NCI-H2227 (cell line): ENCODE measurements at regions not wholly inside any gene's neighbourhood (a gene's known extent, or its start where the extent isn't known, plus 50 kb on each side); places are given as distances from the start of the nearest gene placed in this dataset.

Source experiments
- DNase-seq: peaks from one replicate; lab custom pipeline; 2025; ENCODE audit not compliant: unreplicated experiment; lab: John Stamatoyannopoulos, UW

DNA sequence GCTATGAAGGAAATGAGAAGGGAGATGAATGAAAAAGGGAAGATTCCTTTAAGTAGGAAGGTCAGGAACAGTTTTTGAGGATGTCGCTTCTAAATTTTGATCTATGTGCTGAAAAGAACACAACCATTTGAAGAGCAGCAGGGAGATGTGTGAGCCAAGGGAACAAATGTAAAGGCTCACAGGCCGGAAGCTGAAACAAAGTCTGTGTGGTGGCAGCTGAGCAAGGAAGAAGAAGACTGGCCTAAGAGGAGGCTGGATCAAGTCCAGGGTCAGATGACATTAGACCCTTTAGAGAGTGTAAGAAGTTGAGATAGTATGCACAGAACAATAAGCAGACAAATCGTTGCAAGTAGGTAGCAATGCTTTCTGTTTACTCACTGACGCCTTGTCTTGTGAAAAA, 1631.4 kb upstream of the TENM4 start:
- no peak for DNase-seq

- no peak for DNase-seq
These were observed 1630.8 kb upstream of the TENM4 start for GRCh38 chr11:81071606-81072005.

DNA sequence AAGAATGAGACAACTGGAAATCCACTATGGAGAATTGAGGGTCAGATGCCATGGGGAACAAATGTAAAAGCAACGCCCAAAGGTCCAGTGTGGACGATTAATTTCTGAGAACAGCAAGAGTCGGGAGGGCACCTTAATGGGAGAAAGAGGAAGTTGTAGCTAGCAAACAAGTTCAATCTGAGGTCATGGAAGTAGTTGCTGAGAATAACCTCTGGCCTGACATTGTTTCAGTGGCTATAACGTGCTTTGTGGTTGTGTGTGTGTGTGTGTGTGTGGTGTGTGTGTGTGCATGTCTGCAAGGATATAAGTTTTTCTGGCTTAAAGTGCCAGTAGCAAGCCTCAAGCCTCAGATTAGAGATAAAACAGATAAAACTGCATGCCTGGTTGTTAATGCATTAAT, 1630.1 kb upstream of the TENM4 start:
- no peak for DNase-seq

DNA sequence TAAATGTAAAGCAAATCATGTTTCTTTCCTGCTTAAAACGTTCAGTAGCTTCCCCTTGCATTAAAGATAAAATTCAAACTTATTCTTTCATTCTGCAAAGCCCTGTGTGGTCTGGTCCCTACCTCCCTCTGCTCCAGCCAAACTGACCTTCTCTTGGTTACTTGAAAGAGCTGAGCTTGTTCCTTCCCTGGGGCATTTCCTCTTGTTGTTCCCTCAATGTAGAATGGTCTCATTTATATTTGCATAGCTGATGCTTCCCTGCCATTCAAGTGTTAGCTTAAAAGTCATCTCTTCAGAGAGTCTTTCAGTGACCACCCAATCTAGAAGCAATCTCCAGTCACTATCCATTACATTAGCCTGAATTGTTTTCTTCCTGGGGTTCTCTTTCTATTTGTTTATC, 1618.5 kb upstream of the TENM4 start:
- DNase-seq = no peak

GRCh38 chr11:81052344-81053158, 1611.7 kb upstream of the TENM4 start:
- DNase-seq = no peak

DNA sequence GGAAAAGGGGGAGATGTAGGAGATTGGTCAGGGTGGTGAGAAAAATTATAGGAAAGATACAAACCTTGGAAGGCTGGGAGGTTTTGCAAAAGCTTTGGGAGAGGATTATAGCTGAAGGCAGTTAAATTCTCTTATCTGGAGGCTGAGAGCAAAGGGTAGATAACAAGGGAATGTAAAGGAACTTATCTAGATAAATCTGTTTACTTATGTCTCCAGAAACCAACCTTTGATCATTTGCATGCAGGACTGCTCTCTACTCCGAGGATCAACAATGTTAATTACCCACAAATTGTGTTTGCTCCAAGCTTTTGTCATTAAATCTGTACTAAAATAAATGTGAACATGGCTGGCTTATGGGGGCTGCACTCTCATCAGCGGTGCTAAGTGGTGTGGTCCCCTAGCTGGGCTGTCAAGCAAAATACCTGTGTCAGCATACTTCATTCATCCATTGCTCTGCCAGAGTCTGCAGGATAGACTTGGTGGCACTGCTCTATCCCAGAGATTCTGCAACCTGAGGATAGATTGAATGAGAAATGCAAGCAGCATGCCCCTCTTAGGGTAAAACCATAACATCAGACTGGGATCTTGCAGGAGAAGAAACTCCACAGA, 1599.2 kb upstream of the TENM4 start:
- DNase-seq = no peak

- DNase-seq = no peak
These were observed 1595.5 kb upstream of the TENM4 start for GRCh38 chr11:81036168-81036870.

DNA sequence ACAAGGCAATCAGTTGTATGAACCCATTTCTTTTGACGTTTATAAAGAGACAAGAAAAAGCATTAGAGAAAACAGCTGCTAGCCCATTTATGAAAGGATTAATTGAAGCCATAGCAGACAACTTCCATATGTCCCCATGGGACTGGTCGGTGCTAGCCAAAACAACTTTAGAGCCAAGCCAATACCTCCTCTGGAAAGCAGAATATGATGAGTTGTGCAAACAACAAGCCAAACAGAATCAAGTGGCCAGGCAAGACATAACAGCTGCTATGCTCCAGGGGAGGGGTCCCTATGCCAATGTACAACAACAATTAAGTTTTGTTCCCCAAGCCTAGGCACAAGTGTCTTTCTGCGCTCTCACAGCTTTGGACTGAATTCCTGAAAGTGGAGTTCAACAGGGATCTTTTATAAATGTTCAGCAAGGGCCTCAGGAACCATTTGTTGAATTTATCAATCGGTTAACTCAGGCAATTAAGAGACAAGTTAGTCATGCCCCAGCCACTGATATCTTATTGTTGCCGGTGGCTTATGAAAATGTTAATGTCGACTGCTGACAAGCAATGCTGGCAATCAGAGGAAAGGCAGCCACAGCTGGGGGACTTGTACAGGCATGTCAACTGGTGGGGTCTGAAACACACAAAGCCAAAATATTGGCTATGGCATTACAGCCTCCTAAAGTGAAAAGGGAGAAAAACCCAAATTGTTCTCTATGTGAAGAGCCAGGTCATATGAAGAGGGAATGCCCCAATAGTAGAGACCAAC, 1593.1 kb upstream of the TENM4 start:
- no peak for DNase-seq

GRCh38 chr11:81032906-81033305, 1592.1 kb upstream of the TENM4 start:
- no peak for DNase-seq

GRCh38 chr11:81030186-81030585, 1589.4 kb upstream of the TENM4 start:
- no peak for DNase-seq

DNA sequence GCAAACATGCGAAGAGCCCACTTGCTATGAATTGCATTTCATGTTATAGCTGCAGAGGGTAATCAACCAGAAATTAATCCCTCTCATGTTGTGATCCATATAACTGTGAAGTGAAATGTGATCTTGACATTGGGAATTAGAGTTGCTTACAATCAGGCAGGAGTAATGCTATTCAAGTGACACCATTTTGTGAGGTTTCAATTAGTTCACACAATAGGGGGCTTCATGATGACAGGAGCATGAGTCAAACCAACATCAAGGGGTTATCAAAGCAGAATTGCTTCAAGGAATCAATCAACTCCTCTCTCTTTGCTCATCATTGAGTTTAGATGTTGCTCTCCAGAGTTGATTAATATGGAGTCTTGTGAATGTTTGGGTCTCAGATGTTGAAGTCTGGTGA, 1585.2 kb upstream of the TENM4 start:
- no peak for DNase-seq

GRCh38 chr11:81022057-81022456, 1581.2 kb upstream of the TENM4 start:
- DNase-seq = no peak

DNA sequence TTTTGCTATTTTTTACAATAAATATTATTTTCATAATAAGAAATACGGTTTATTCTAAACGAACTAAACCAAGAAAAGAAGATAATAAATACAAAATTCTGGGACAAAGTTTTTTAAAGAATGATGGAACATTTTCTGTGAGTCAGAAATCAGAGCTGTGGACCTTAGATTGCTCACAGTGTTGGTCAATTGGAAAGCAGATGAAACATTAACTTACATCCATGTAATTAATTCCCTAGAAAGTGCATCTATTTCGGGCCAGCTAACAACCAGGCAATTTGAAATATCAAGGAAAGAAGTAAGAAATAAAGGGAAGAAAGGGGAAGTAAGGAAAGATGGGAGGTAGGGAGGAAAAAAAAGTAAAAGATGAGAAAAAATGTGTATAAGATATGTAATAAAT, 1569.8 kb upstream of the TENM4 start:
- no peak for DNase-seq

- DNase-seq = no peak
These were observed 1566.2 kb upstream of the TENM4 start for GRCh38 chr11:81007046-81007445.

DNA sequence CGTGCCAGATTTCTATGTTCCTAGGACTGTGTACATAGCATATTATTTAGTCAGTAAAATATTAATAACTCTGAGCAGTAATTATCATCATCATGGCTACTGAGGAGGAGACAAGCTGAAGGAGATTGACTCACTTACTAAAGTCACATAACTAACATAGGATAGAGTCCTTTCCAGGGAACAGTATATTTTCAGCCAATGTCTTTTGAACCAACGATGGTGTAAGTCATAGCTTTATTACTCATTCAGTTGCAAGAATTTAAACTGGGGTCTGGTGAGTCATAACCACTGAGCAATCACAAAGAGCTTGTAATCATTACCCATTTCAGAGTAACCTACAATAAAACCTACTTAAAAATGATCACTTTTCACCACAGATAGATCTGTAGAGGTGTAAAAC, 1564.8 kb upstream of the TENM4 start:
- DNase-seq = no peak

- DNase-seq = no peak
These were observed 1563.7 kb upstream of the TENM4 start for GRCh38 chr11:81004576-81004975.

DNA sequence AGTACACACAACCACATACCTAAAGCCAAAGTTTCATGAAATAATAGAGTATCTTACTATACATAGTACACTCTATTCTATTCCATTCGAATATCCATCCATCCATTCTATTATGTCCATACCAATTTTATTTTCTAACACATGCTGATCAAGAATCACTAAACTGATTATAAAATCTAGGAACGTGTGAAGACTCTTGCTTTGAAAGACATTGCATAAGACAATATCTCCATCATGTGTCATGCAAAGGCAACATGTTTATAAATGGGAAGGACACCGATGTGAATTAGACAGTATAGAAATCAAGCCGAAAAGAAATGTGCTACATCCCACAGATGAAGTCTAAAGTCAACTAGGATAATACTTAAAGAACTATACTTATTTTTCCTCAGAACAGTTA, 1561.5 kb upstream of the TENM4 start:
- no peak for DNase-seq

DNA sequence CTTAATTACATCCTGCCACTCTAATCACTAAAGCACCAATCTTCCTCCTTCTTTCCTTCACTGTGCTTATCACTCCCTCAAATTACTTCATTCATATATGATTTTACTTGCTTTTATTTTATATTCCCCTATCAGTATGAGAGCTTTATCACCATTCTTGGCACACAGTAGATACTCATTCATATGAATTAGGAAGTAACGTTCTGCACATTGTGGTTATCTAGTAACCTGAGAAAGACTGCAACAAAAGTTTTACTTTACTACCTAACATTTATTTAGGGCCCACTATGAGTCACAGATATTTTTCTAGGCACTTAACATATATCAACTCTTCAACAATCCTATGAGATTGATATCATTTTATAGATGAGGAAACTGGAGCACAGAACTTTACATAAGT, 1559.9 kb upstream of the TENM4 start:
- DNase-seq = no peak

DNA sequence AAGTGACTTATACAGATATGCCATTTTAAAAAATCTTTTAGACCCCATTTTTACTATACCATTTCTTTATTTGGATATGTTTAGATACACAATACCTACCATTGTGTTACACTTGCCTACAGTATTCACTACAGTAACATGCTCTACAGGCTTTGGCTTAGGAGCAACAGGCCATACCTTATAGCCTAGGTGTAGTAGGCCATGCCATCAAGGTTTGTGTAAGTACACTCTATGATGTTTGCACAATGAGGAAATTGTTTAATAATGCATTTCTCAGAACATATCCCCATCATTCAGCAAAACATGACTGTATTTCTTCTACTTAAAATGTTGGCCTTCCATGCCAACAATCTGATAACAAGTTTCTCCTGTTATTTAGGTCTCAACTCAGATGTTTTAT, 1559.5 kb upstream of the TENM4 start:
- DNase-seq = no peak

- no peak for DNase-seq
These were observed 1554.7 kb upstream of the TENM4 start for GRCh38 chr11:80995523-80995922.

GRCh38 chr11:80993536-80993935, 1552.7 kb upstream of the TENM4 start:
- no peak for DNase-seq

- DNase-seq = no peak
These were observed 1550.1 kb upstream of the TENM4 start for GRCh38 chr11:80990885-80991284.
